H9 (cell line): ENCODE measurements at regions not wholly inside any gene's neighbourhood (a gene's known extent, or its start where the extent isn't known, plus 50 kb on each side); places are given as distances from the start of the nearest gene placed in this dataset.

Experiments used
- DNase-seq: peaks from one replicate; pipeline ENCODE4 v3.0.0-alpha.2; 2017
- H2AFZ ChIP-seq: one replicate; pipeline ENCODE4 v1.6.1; 2013; ENCODE audit warnings: mild to moderate bottlenecking, low read length, control low read depth, moderate library complexity
- H2AK5ac ChIP-seq: 2 replicates; pipeline ENCODE4 v1.6.1; 2013; ENCODE audit warnings: low read length, control low read depth, mixed read lengths; ENCODE audit not compliant: insufficient read length
- H2BK120ac ChIP-seq: one replicate; pipeline ENCODE4 v1.6.1; 2013; ENCODE audit warnings: low read depth, mild to moderate bottlenecking, low read length, control low read depth, inconsistent platforms; ENCODE audit not compliant: poor library complexity, severe bottlenecking
- H2BK12ac ChIP-seq: 2 replicates; pipeline ENCODE4 v1.6.1; 2013; ENCODE audit warnings: low read length, control low read depth, mixed read lengths, low read depth; ENCODE audit not compliant: insufficient read length
- H2BK15ac ChIP-seq: 2 replicates; pipeline ENCODE4 v1.6.1; 2013; ENCODE audit warnings: low read depth, low read length, control low read depth
- H2BK20ac ChIP-seq: one replicate; pipeline ENCODE4 v1.6.1; 2013; ENCODE audit warnings: low read depth, mild to moderate bottlenecking, low read length, control low read depth, inconsistent platforms; ENCODE audit not compliant: poor library complexity, severe bottlenecking
- H2BK5ac ChIP-seq: 2 replicates; pipeline ENCODE4 v1.6.1; 2013; ENCODE audit warnings: low read length, control low read depth, mixed read lengths; ENCODE audit not compliant: insufficient read length
- H3K14ac ChIP-seq: 2 replicates; pipeline ENCODE4 v1.6.1; 2013; ENCODE audit warnings: low read length, control low read depth; ENCODE audit not compliant: insufficient read depth
- H3K18ac ChIP-seq: 2 replicates; pipeline ENCODE4 v1.6.1; 2013; ENCODE audit warnings: low read depth, mild to moderate bottlenecking, mixed read lengths, low read length, control low read depth; ENCODE audit not compliant: insufficient read length
- H3K23ac ChIP-seq: 2 replicates; pipeline ENCODE4 v1.6.1; 2013; ENCODE audit warnings: low read length, control low read depth, mixed read lengths, low read depth; ENCODE audit not compliant: insufficient read length
- H3K23me2 ChIP-seq: 2 replicates; pipeline ENCODE4 v1.6.1; 2013; ENCODE audit warnings: low read depth, mild to moderate bottlenecking, mixed read lengths, low read length, control low read depth; ENCODE audit not compliant: insufficient read length, poor library complexity, severe bottlenecking
- H3K27ac ChIP-seq: 2 replicates; pipeline ENCODE4 v1.5.1; 2013; ENCODE audit warnings: low read length, control low read depth, mixed read lengths, low read depth; ENCODE audit not compliant: insufficient read length
- H3K27me3 ChIP-seq: 2 replicates; pipeline ENCODE4 v1.6.1; 2013; ENCODE audit warnings: low read length, control low read depth, inconsistent platforms; ENCODE audit not compliant: insufficient read depth
- H3K4ac ChIP-seq: 2 replicates; pipeline ENCODE4 v1.6.1; 2013; ENCODE audit warnings: low read depth, mild to moderate bottlenecking, control low read depth, inconsistent platforms, low read length, moderate library complexity
- H3K4me1 ChIP-seq: 2 replicates; pipeline ENCODE4 v1.6.1; 2013; ENCODE audit warnings: low read length, control low read depth, inconsistent platforms; ENCODE audit not compliant: insufficient read depth
- H3K4me2 ChIP-seq: 2 replicates; pipeline ENCODE4 v1.6.1; 2013; ENCODE audit warnings: low read length, control low read depth, mixed read lengths; ENCODE audit not compliant: insufficient read length, insufficient read depth
- H3K56ac ChIP-seq: 2 replicates; pipeline ENCODE4 v1.6.1; 2013; ENCODE audit warnings: low read depth, mild to moderate bottlenecking, mixed read lengths, low read length, control low read depth; ENCODE audit not compliant: insufficient read length
- H3K79me1 ChIP-seq: 2 replicates; pipeline ENCODE4 v1.6.1; 2013; ENCODE audit warnings: low read depth, mild to moderate bottlenecking, moderate library complexity, low read length, control low read depth, inconsistent platforms; ENCODE audit not compliant: insufficient read depth, poor library complexity, severe bottlenecking
- H3K79me2 ChIP-seq: 2 replicates; pipeline ENCODE4 v1.6.1; 2013; ENCODE audit warnings: low read length, control low read depth, inconsistent platforms; ENCODE audit not compliant: insufficient read depth
- H3K9ac ChIP-seq: 2 replicates; pipeline ENCODE4 v1.6.1; 2013; ENCODE audit warnings: low read length, control low read depth, mixed read lengths; ENCODE audit not compliant: insufficient read length; ENCODE audit errors: extremely low read depth
- H3K9me3 ChIP-seq: one replicate; pipeline ENCODE4 v1.6.1; 2013; ENCODE audit warnings: low read depth, low read length, inconsistent platforms; ENCODE audit not compliant: control insufficient read depth
- H3T11ph ChIP-seq: one replicate; pipeline ENCODE4 v1.6.1; 2013; ENCODE audit warnings: mild to moderate bottlenecking, low read length, control low read depth, inconsistent platforms
- H4K20me1 ChIP-seq: one replicate; pipeline ENCODE4 v1.6.1; 2013; ENCODE audit not compliant: control insufficient read depth, insufficient read length, insufficient read depth
- H4K5ac ChIP-seq: 2 replicates; pipeline ENCODE4 v1.6.1; 2013; ENCODE audit warnings: low read depth, mild to moderate bottlenecking, mixed read lengths, low read length, control low read depth; ENCODE audit not compliant: insufficient read length
- H4K8ac ChIP-seq: replicated peaks from 2 replicates; pipeline ENCODE4 v1.6.1; 2013; ENCODE audit warnings: low read length, control low read depth, mixed read lengths, low read depth; ENCODE audit not compliant: insufficient read length
- H4K91ac ChIP-seq: 2 replicates; pipeline ENCODE4 v1.6.1; 2013; ENCODE audit warnings: low read depth, mild to moderate bottlenecking, moderate library complexity, mixed read lengths, low read length, control low read depth; ENCODE audit not compliant: insufficient read length
- H3K27ac Mint-ChIP-seq, 3 experiments: 2 replicates in 2 of 3; 3 replicates in 1 of 3; pipeline ENCODE4 v1.8.0; 2020 to 2021; ENCODE audit warnings: mixed read lengths in 3 of 3, mild to moderate bottlenecking in 1 of 3, moderate library complexity in 1 of 3
- H3K27me3 Mint-ChIP-seq: 2 replicates; pipeline ENCODE4 v1.8.0; 2021; ENCODE audit warnings: low read depth, mild to moderate bottlenecking, moderate library complexity, mixed read lengths
- H3K36me3 Mint-ChIP-seq, 3 experiments: 2 replicates in 2 of 3; 3 replicates in 1 of 3; pipeline ENCODE4 v1.8.0; 2020 to 2021; ENCODE audit warnings: low read depth in 3 of 3, mixed read lengths in 3 of 3; ENCODE audit not compliant: insufficient read depth in 1 of 3
- H3K4me1 Mint-ChIP-seq, 2 experiments: 2 replicates each; pipeline ENCODE4 v1.8.0; 2020; ENCODE audit warnings: mixed read lengths in 2 of 2
- H3K4me3 Mint-ChIP-seq, 2 experiments: 2 replicates in 1 of 2; 3 replicates in 1 of 2; pipeline ENCODE4 v1.8.0; 2020 to 2021; ENCODE audit warnings: mild to moderate bottlenecking in 2 of 2, mixed read lengths in 2 of 2, moderate library complexity in 1 of 2
- H3K9me3 Mint-ChIP-seq, 2 experiments: 2 replicates in 1 of 2; 3 replicates in 1 of 2; pipeline ENCODE4 v1.8.0; 2020; ENCODE audit warnings: mild to moderate bottlenecking in 2 of 2, mixed read lengths in 2 of 2, moderate library complexity in 1 of 2
- WGBS: extraction: QIAGEN DNeasy Blood & Tissue Kit; methylation state at CpG from one replicate; pipeline ENCODE4 v1.1.7; 2013; ENCODE audit warnings: missing lambda C conversion rate, low lambda C conversion rate, mixed read lengths; ENCODE audit not compliant: insufficient read length; ENCODE audit errors: extremely low coverage; 5-methylcytosine and 5-hydroxymethylcytosine counted together
- TF ChIP-seq, protein P1 (sequence below): fragments of 200-600 bp; sonication (generic); conservative IDR thresholded peaks from 3 replicates; pipeline ENCODE4 v1.8.0; 2021; ENCODE audit warnings: antibody characterized with exemption, mild to moderate bottlenecking

DNA sequence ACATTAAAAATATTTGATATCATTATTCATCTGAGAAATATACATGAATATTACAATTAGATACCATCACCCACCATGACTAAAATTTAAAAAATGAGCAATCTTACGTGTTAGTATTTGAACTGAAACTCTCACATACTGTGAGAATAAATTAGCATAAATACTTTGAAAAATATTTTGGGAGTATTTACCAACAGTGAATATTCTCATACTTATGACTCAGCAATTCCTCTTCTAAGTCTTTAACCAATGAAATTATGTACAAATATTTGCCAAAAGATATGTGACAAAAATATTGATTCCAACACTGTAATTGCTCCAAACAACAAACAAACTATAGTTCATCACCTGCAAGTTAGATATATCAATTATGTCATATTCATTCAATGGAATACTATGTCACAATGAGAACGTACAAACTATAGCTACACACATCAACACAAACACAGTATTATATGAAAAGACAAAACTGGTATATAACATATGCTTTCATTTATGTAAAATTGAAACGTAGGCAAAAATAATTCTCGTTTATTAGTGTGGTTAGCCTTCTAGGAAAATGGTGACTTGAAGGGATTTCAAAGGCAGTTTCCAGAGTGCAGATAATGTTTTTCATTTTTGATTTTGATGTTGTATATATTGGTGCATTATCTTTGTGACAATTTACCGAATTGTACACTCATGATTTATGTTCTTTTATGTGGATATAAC, 742.2 kb downstream of the SLC16A7 start:
- Histone ChIP-seq H2BK15ac (no peak overlapping the region), H3K9me3 (no peaks in the 10 kb centered on the region), H2BK12ac (no peak overlapping the region), H4K5ac (no peak overlapping the region), H3T11ph (no peak overlapping the region), H3K4ac (no peak overlapping the region), H3K14ac (no peak overlapping the region), H3K23me2 (no peaks in the 10 kb centered on the region), H4K20me1 (no peaks in the 10 kb centered on the region), H4K8ac (no peak overlapping the region), H3K56ac (no peak overlapping the region), H2AFZ (no peak overlapping the region), H3K4me2 (no peak overlapping the region), H3K4me1 (no peaks in the 10 kb centered on the region), H3K9ac (no peak overlapping the region), H3K27ac (no peak overlapping the region), H2BK20ac (no peak overlapping the region), H3K27me3 (no peaks in the 10 kb centered on the region), H3K79me1 (no peaks in the 10 kb centered on the region), H3K79me2 (no peaks in the 10 kb centered on the region), H2BK120ac (no peak overlapping the region), H3K23ac (no peak overlapping the region), H2BK5ac (no peak overlapping the region), H3K18ac (no peak overlapping the region), H4K91ac (no peak overlapping the region), H2AK5ac (no peak overlapping the region)
- Mint-ChIP-seq H3K9me3 (no peaks in the 10 kb centered on the region), H3K27me3 (no peaks in the 10 kb centered on the region), H3K27ac (no peak overlapping the region), H3K4me3 (no peak overlapping the region), H3K36me3 (no peaks in the 10 kb centered on the region), H3K4me1 (peaks cover 0 to 4% of the 10 kb centered on the region in 2 experiments; a peak in 1 of 4 replicates)
- TF ChIP-seq, protein P1, sequence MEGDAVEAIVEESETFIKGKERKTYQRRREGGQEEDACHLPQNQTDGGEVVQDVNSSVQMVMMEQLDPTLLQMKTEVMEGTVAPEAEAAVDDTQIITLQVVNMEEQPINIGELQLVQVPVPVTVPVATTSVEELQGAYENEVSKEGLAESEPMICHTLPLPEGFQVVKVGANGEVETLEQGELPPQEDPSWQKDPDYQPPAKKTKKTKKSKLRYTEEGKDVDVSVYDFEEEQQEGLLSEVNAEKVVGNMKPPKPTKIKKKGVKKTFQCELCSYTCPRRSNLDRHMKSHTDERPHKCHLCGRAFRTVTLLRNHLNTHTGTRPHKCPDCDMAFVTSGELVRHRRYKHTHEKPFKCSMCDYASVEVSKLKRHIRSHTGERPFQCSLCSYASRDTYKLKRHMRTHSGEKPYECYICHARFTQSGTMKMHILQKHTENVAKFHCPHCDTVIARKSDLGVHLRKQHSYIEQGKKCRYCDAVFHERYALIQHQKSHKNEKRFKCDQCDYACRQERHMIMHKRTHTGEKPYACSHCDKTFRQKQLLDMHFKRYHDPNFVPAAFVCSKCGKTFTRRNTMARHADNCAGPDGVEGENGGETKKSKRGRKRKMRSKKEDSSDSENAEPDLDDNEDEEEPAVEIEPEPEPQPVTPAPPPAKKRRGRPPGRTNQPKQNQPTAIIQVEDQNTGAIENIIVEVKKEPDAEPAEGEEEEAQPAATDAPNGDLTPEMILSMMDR, result no peak
- no peak for DNase-seq
- WGBS, result no CpG with 5 or more reads among the region's 5 CpGs
